ENCODE measurements at regions not wholly inside any gene's neighbourhood (a gene's known extent, or its start where the extent isn't known, plus 50 kb on each side); places are given as distances from the start of the nearest gene placed in this dataset.
"Not testable (repeated sequence)": the region's sequence is repeated elsewhere in the genome, so short reads cannot be mapped to it uniquely, and the experiment has no call there.

GRCh38 chr17:30596948-30597775, 120.0 kb downstream of the GOSR1 start:
- DNase-seq (ENCODE audit: low read depth in 6 of 9, low spot score in 9 of 9); H3K27ac ChIP-seq (ENCODE audit: low read depth in 1 of 2, low read length in 1 of 2); H3K9me3 ChIP-seq (ENCODE audit: control insufficient read depth in 2 of 2, insufficient read depth in 1 of 2, low read length in 1 of 2); H3K36me3 ChIP-seq (ENCODE audit: control insufficient read depth in 2 of 2, insufficient read depth in 2 of 2, low read length in 1 of 2); H3K4me1 ChIP-seq (ENCODE audit: control insufficient read depth in 2 of 2, insufficient read depth in 2 of 2, low read length in 2 of 2); H3K4me3 ChIP-seq (ENCODE audit: low read length in 2 of 2): not testable (repeated sequence)
- WGBS: 96% methylated on average over 6 of the region's 8 CpGs
- peaks cover 0 to 12% of the 10 kb centered on the region in 2 donors for H3K27me3 ChIP-seq (ENCODE audit: control insufficient read depth in 2 of 2, insufficient read depth in 1 of 2, low read length in 1 of 2)

GRCh38 chr17:30594953-30595371, 117.8 kb downstream of the GOSR1 start:
- WGBS: 98% methylated on average over 9 of the region's 10 CpGs
- H3K4me1 ChIP-seq (ENCODE audit: control insufficient read depth in 2 of 2, insufficient read depth in 2 of 2, low read length in 2 of 2); DNase-seq (ENCODE audit: low read depth in 6 of 9, low spot score in 9 of 9): not testable (repeated sequence)

GRCh38 chr17:30594223-30594952, 117.2 kb downstream of the GOSR1 start:
- no peaks in the 10 kb centered on the region for H3K4me1 ChIP-seq (ENCODE audit: control insufficient read depth in 2 of 2, insufficient read depth in 2 of 2, low read length in 2 of 2)
- H3K36me3 ChIP-seq (ENCODE audit: control insufficient read depth in 2 of 2, insufficient read depth in 2 of 2, low read length in 1 of 2): no peaks in the 10 kb centered on the region
- H3K9me3 ChIP-seq (ENCODE audit: control insufficient read depth in 2 of 2, insufficient read depth in 1 of 2, low read length in 1 of 2): no peaks in the 10 kb centered on the region
- WGBS: 96% methylated on average over 18 of the region's 18 CpGs
- H3K27ac ChIP-seq (ENCODE audit: low read depth in 1 of 2, low read length in 1 of 2): no peak overlapping the region
- no peak for DNase-seq (ENCODE audit: low read depth in 6 of 9, low spot score in 9 of 9)
- no peak overlapping the region for H3K4me3 ChIP-seq (ENCODE audit: low read length in 2 of 2)
- peaks cover 0 to under 1% of the 10 kb centered on the region in 2 donors for H3K27me3 ChIP-seq (ENCODE audit: control insufficient read depth in 2 of 2, insufficient read depth in 1 of 2, low read length in 1 of 2)

More at GRCh38 chr17:30594953-30595371, 117.8 kb downstream of the GOSR1 start:
- not testable (repeated sequence) for H3K27ac ChIP-seq (ENCODE audit: low read depth in 1 of 2, low read length in 1 of 2); H3K4me3 ChIP-seq (ENCODE audit: low read length in 2 of 2); H3K9me3 ChIP-seq (ENCODE audit: control insufficient read depth in 2 of 2, insufficient read depth in 1 of 2, low read length in 1 of 2); H3K36me3 ChIP-seq (ENCODE audit: control insufficient read depth in 2 of 2, insufficient read depth in 2 of 2, low read length in 1 of 2); H3K27me3 ChIP-seq (ENCODE audit: control insufficient read depth in 2 of 2, insufficient read depth in 1 of 2, low read length in 1 of 2)

- 74% methylated on average over 3 of the region's 3 CpGs for WGBS
- Histone ChIP-seq H3K27ac (ENCODE audit: low read depth in 1 of 2, low read length in 1 of 2) (no peak overlapping the region), H3K36me3 (ENCODE audit: control insufficient read depth in 2 of 2, insufficient read depth in 2 of 2, low read length in 1 of 2) (no peaks in the 10 kb centered on the region), H3K4me1 (ENCODE audit: control insufficient read depth in 2 of 2, insufficient read depth in 2 of 2, low read length in 2 of 2) (no peaks in the 10 kb centered on the region), H3K9me3 (ENCODE audit: control insufficient read depth in 2 of 2, insufficient read depth in 1 of 2, low read length in 1 of 2) (no peaks in the 10 kb centered on the region), H3K27me3 (ENCODE audit: control insufficient read depth in 2 of 2, insufficient read depth in 1 of 2, low read length in 1 of 2) (no peaks in the 10 kb centered on the region), H3K4me3 (ENCODE audit: low read length in 2 of 2) (no peak overlapping the region)
- no peak for DNase-seq (ENCODE audit: low read depth in 6 of 9, low spot score in 9 of 9)
Observed at GRCh38 chr17:30590081-30590733, 113.0 kb downstream of the GOSR1 start.

GRCh38 chr17:30589431-30589830, 112.2 kb downstream of the GOSR1 start:
- H3K27me3 ChIP-seq (ENCODE audit: control insufficient read depth in 2 of 2, insufficient read depth in 1 of 2, low read length in 1 of 2): no peaks in the 10 kb centered on the region
- no peak for DNase-seq (ENCODE audit: low read depth in 6 of 9, low spot score in 9 of 9)
- no peak overlapping the region for H3K27ac ChIP-seq (ENCODE audit: low read depth in 1 of 2, low read length in 1 of 2)
- H3K4me3 ChIP-seq (ENCODE audit: low read length in 2 of 2): no peak overlapping the region
- H3K4me1 ChIP-seq (ENCODE audit: control insufficient read depth in 2 of 2, insufficient read depth in 2 of 2, low read length in 2 of 2): no peaks in the 10 kb centered on the region
- WGBS: 100% methylated on average over 1 of the region's 1 CpG
- H3K9me3 ChIP-seq (ENCODE audit: control insufficient read depth in 2 of 2, insufficient read depth in 1 of 2, low read length in 1 of 2): no peaks in the 10 kb centered on the region
- H3K36me3 ChIP-seq (ENCODE audit: control insufficient read depth in 2 of 2, insufficient read depth in 2 of 2, low read length in 1 of 2): no peaks in the 10 kb centered on the region

GRCh38 chr17:30588798-30589247, 111.6 kb downstream of the GOSR1 start:
- no peak for DNase-seq (ENCODE audit: low read depth in 6 of 9, low spot score in 9 of 9)
- H3K27me3 ChIP-seq (ENCODE audit: control insufficient read depth in 2 of 2, insufficient read depth in 1 of 2, low read length in 1 of 2): no peaks in the 10 kb centered on the region
- H3K9me3 ChIP-seq (ENCODE audit: control insufficient read depth in 2 of 2, insufficient read depth in 1 of 2, low read length in 1 of 2): no peaks in the 10 kb centered on the region
- 97% methylated on average over 7 of the region's 7 CpGs for WGBS
- H3K4me3 ChIP-seq (ENCODE audit: low read length in 2 of 2): no peak overlapping the region
- H3K4me1 ChIP-seq (ENCODE audit: control insufficient read depth in 2 of 2, insufficient read depth in 2 of 2, low read length in 2 of 2): no peaks in the 10 kb centered on the region
- H3K27ac ChIP-seq (ENCODE audit: low read depth in 1 of 2, low read length in 1 of 2): no peak overlapping the region
- no peaks in the 10 kb centered on the region for H3K36me3 ChIP-seq (ENCODE audit: control insufficient read depth in 2 of 2, insufficient read depth in 2 of 2, low read length in 1 of 2)

GRCh38 chr17:30586818-30587595, 109.8 kb downstream of the GOSR1 start:
- Histone ChIP-seq H3K4me3 (ENCODE audit: low read length in 2 of 2) (no peak overlapping the region), H3K9me3 (ENCODE audit: control insufficient read depth in 2 of 2, insufficient read depth in 1 of 2, low read length in 1 of 2) (no peaks in the 10 kb centered on the region), H3K27me3 (ENCODE audit: control insufficient read depth in 2 of 2, insufficient read depth in 1 of 2, low read length in 1 of 2) (no peaks in the 10 kb centered on the region), H3K36me3 (ENCODE audit: control insufficient read depth in 2 of 2, insufficient read depth in 2 of 2, low read length in 1 of 2) (no peaks in the 10 kb centered on the region), H3K4me1 (ENCODE audit: control insufficient read depth in 2 of 2, insufficient read depth in 2 of 2, low read length in 2 of 2) (no peaks in the 10 kb centered on the region), H3K27ac (ENCODE audit: low read depth in 1 of 2, low read length in 1 of 2) (no peak overlapping the region)
- DNase-seq (ENCODE audit: low read depth in 6 of 9, low spot score in 9 of 9): no peak
- 98% methylated on average over 5 of the region's 5 CpGs for WGBS

- Histone ChIP-seq H3K27me3 (ENCODE audit: control insufficient read depth in 2 of 2, insufficient read depth in 1 of 2, low read length in 1 of 2) (no peaks in the 10 kb centered on the region), H3K27ac (ENCODE audit: low read depth in 1 of 2, low read length in 1 of 2) (no peak overlapping the region), H3K4me3 (ENCODE audit: low read length in 2 of 2) (no peak overlapping the region), H3K4me1 (ENCODE audit: control insufficient read depth in 2 of 2, insufficient read depth in 2 of 2, low read length in 2 of 2) (peaks cover 0 to under 1% of the 10 kb centered on the region in 2 donors), H3K36me3 (ENCODE audit: control insufficient read depth in 2 of 2, insufficient read depth in 2 of 2, low read length in 1 of 2) (no peaks in the 10 kb centered on the region), H3K9me3 (ENCODE audit: control insufficient read depth in 2 of 2, insufficient read depth in 1 of 2, low read length in 1 of 2) (no peaks in the 10 kb centered on the region)
- 92% methylated on average over 5 of the region's 5 CpGs for WGBS
- no peak for DNase-seq (ENCODE audit: low read depth in 6 of 9, low spot score in 9 of 9)
Observed at GRCh38 chr17:30584810-30585209, 107.6 kb downstream of the GOSR1 start.
